Ishikawa (cell line): ENCODE measurements at regions not wholly inside any gene's neighbourhood (a gene's known extent, or its start where the extent isn't known, plus 50 kb on each side); places are given as distances from the start of the nearest gene placed in this dataset.

Experiments used
- CEBPB ChIP-seq: IDR thresholded peaks from 2 replicates; pipeline ENCODE4 v1.6.1; 2012
- CREB1 ChIP-seq: IDR thresholded peaks from 2 replicates; pipeline ENCODE4 v1.6.1; 2012; ENCODE audit warnings: low read depth
- EGR1 ChIP-seq: IDR thresholded peaks from 2 replicates; pipeline ENCODE4 v1.6.1; 2012
- EP300 ChIP-seq: IDR thresholded peaks from 2 replicates; pipeline ENCODE4 v1.6.1; 2012; ENCODE audit warnings: borderline replicate concordance
- FOXM1 ChIP-seq: IDR thresholded peaks from 2 replicates; pipeline ENCODE4 v1.6.1; 2012; ENCODE audit warnings: low read depth, borderline replicate concordance
- MAX ChIP-seq: IDR thresholded peaks from 2 replicates; pipeline ENCODE4 v1.6.1; 2012
- NFIC ChIP-seq: IDR thresholded peaks from 2 replicates; pipeline ENCODE4 v1.6.1; 2012
- RAD21 ChIP-seq: IDR thresholded peaks from 2 replicates; pipeline ENCODE4 v1.6.1; 2012; ENCODE audit warnings: low read depth
- REST ChIP-seq: IDR thresholded peaks from 2 replicates; pipeline ENCODE4 v1.6.1; 2012; ENCODE audit warnings: low read depth, mild to moderate bottlenecking
- TAF1 ChIP-seq: IDR thresholded peaks from 2 replicates; pipeline ENCODE4 v1.6.1; 2012; ENCODE audit warnings: low read depth, mild to moderate bottlenecking
- TCF12 ChIP-seq: IDR thresholded peaks from 2 replicates; pipeline ENCODE4 v1.6.1; 2012; ENCODE audit warnings: low read depth
- TEAD4 ChIP-seq: IDR thresholded peaks from 2 replicates; pipeline ENCODE4 v1.6.1; 2012
- USF1 ChIP-seq: IDR thresholded peaks from 2 replicates; pipeline ENCODE4 v1.6.1; 2012
- YY1 ChIP-seq: IDR thresholded peaks from 2 replicates; pipeline ENCODE4 v1.6.1; 2012; ENCODE audit warnings: low read depth
- ZBTB7A ChIP-seq: IDR thresholded peaks from 2 replicates; pipeline ENCODE4 v1.6.1; 2012; ENCODE audit warnings: low read depth

GRCh38 chr3:44111482-44111881, 130.2 kb upstream of the TOPAZ1 start:
- TF ChIP-seq NFIC (no peak), REST (no peak), YY1 (no peak), MAX (no peak), TEAD4 (no peak), FOXM1 (no peak), TCF12 (no peak), EP300 (no peak), TAF1 (no peak), CEBPB (no peak), ZBTB7A (no peak), RAD21 (no peak), USF1 (no peak), CREB1 (no peak), EGR1 (no peak)

GRCh38 chr3:44114142-44114541, 127.5 kb upstream of the TOPAZ1 start:
- no peak for TF ChIP-seq NFIC
- TF ChIP-seq TEAD4, result no peak
- TF ChIP-seq USF1, result no peak
- TF ChIP-seq ZBTB7A, result no peak
- TF ChIP-seq CREB1, result no peak
- no peak for TF ChIP-seq FOXM1
- no peak for TF ChIP-seq YY1
- no peak for TF ChIP-seq MAX
- no peak for TF ChIP-seq EP300
- TF ChIP-seq CEBPB, result no peak
- no peak for TF ChIP-seq REST
- TF ChIP-seq TAF1, result no peak
- no peak for TF ChIP-seq RAD21
- TF ChIP-seq EGR1, result no peak
- no peak for TF ChIP-seq TCF12

- TF ChIP-seq FOXM1 (no peak), TCF12 (peak; percentile 48), CREB1 (no peak), TEAD4 (peak; percentile 96)
Measured at GRCh38 chr3:44117239-44117638, 124.4 kb upstream of the TOPAZ1 start.

GRCh38 chr3:44117736-44118135, 124.0 kb upstream of the TOPAZ1 start:
- TF ChIP-seq ZBTB7A (no peak), FOXM1 (no peak), YY1 (no peak), MAX (no peak), TEAD4 (no peak), NFIC (no peak), EGR1 (no peak), USF1 (no peak), EP300 (no peak), CREB1 (no peak), TAF1 (no peak), REST (no peak), CEBPB (no peak), TCF12 (no peak), RAD21 (no peak)
